ENCODE measurements at regions not wholly inside any gene's neighbourhood (a gene's known extent, or its start where the extent isn't known, plus 50 kb on each side); places are given as distances from the start of the nearest gene placed in this dataset.

DNA sequence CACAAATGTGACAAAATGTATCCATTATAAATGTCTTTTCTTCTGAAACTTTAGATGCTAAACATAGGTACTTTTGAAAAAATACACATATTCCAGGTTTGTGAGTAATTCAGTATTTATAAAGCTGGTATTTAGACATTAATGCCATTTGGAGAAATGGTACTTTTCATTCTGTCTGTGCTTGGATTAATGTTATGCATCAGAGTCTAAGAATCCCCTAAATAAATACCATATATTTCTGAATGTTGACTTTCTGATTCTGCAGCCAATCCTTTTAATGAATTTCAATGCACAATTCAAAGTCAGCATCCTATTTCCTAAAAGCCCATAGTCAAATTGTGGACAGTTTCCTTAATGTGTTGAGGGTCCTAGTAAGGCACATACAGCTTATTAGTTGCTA is 145.0 kb downstream of the DKK1 start:
- H3K36me3 ChIP-seq, result no peaks in the 10 kb centered on the region
- H3K9me3 ChIP-seq, result no peaks in the 10 kb centered on the region
- DNase-seq, result no peak
- H3K27me3 ChIP-seq, result no peaks in the 10 kb centered on the region
- in situ Hi-C loops (cut with MboI; ENCODE audit: low pct_ligation_motif_present in 1 of 4, low pct_unique_long_range_greater_than_20kb in 1 of 4, low sequenced_read_pairs in 3 of 4) (no loop called here), intact Hi-C loops (cut with DNase I; ENCODE audit: low total_unique reads) (no loop called here)
- no peak overlapping the region for H3K4me3 ChIP-seq
- TF ChIP-seq, protein P1, sequence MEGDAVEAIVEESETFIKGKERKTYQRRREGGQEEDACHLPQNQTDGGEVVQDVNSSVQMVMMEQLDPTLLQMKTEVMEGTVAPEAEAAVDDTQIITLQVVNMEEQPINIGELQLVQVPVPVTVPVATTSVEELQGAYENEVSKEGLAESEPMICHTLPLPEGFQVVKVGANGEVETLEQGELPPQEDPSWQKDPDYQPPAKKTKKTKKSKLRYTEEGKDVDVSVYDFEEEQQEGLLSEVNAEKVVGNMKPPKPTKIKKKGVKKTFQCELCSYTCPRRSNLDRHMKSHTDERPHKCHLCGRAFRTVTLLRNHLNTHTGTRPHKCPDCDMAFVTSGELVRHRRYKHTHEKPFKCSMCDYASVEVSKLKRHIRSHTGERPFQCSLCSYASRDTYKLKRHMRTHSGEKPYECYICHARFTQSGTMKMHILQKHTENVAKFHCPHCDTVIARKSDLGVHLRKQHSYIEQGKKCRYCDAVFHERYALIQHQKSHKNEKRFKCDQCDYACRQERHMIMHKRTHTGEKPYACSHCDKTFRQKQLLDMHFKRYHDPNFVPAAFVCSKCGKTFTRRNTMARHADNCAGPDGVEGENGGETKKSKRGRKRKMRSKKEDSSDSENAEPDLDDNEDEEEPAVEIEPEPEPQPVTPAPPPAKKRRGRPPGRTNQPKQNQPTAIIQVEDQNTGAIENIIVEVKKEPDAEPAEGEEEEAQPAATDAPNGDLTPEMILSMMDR (IDR thresholded peaks at IDR 0.05), result no peak
- TF ChIP-seq EP300 (IDR thresholded peaks at IDR 0.05; ENCODE audit: low read depth) (no peak), POLR2A (IDR thresholded peaks at IDR 0.05) (no peak), POLR2AphosphoS5 (IDR thresholded peaks at IDR 0.05) (no peak)
- H3K27ac ChIP-seq, result no peak overlapping the region
- no peaks in the 10 kb centered on the region for H3K4me1 ChIP-seq

DNA sequence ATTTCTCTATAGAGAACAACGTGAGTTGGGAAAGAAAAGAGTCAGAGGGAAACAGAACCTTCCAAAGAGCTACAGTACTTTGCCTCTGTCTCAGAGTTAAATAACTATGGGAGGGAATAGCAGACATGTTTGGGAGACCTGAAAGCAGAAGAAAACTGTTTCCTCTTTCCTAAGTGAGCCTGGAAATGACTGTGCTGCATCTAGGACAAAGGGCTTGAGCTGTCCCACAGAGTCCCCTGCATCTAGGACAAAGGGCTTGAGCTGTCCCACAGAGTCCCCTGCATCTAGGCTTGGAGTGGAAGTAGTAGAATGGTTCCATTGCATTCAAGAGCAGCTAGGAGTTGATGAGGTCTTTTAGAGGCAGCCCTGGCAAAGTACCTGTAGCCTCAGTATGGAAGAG is 149.7 kb downstream of the DKK1 start:
- WGBS, 2 donors (ENCODE audit: low coverage in 1 of 2), result 36 to 42% methylated on average over 1 of the region's 1 CpG

DNA sequence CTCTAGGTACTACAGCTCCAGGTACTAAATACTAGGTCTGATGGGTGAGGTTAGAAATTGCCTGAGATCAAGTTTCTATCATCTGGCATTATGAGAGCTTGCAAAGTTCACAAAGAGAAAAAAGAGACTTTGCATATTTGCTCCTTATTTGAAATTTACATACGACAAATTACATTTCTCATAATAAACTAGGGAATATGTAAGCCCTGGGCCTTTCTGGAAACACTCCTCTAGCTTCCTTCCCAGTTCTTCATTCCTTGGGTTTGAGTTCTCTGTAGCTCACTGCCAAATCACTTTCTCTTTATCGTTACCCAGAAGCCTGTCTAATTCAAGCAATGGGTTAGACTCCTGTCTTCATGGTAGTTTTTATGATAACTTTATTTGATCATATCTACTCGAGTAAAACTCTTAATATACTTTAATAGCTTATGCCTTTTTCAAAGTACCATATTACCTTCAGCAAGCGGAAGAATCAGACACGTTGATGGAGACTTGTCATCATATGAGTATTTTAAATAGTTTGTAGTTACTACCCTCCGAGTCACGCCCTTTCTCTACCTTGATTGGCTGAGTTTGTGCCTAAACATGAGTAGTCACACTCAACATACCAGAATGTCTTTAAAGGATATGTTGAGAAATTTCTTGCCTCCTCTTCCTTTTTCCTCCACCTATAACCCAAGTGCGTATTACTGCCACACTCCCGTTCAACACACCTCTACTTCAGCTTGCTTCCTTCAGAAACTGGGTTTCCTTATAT is 150.5 kb downstream of the DKK1 start:
- Histone ChIP-seq H3K9me3 (no peaks in the 10 kb centered on the region), H3K27me3 (no peaks in the 10 kb centered on the region), H3K4me1 (no peaks in the 10 kb centered on the region), H3K4me3 (no peak overlapping the region), H3K27ac (no peak overlapping the region), H3K36me3 (no peaks in the 10 kb centered on the region)
- WGBS, 2 donors (ENCODE audit: low coverage in 1 of 2), result 85 to 89% methylated on average over 9 of the region's 9 CpGs
- TF ChIP-seq, protein P1 (IDR thresholded peaks at IDR 0.05), result no peak
- no peak for TF ChIP-seq POLR2AphosphoS5 (IDR thresholded peaks at IDR 0.05)
- no peak for TF ChIP-seq EP300 (IDR thresholded peaks at IDR 0.05; ENCODE audit: low read depth)
- no peak for TF ChIP-seq POLR2A (IDR thresholded peaks at IDR 0.05)
- in situ Hi-C loops (cut with MboI; ENCODE audit: low pct_ligation_motif_present in 1 of 4, low pct_unique_long_range_greater_than_20kb in 1 of 4, low sequenced_read_pairs in 3 of 4) (no loop called here), intact Hi-C loops (cut with DNase I; ENCODE audit: low total_unique reads) (no loop called here)
- DNase-seq, result no peak

More for the DNA sequence above, 149.7 kb downstream of the DKK1 start:
- H3K4me3 ChIP-seq, result no peak overlapping the region
- H3K36me3 ChIP-seq, result no peaks in the 10 kb centered on the region
- DNase-seq, result no peak
- H3K9me3 ChIP-seq, result no peaks in the 10 kb centered on the region
- intact Hi-C loops (cut with DNase I; ENCODE audit: low total_unique reads) (no loop called here), in situ Hi-C loops (cut with MboI; ENCODE audit: low pct_ligation_motif_present in 1 of 4, low pct_unique_long_range_greater_than_20kb in 1 of 4, low sequenced_read_pairs in 3 of 4) (no loop called here)
- H3K27ac ChIP-seq, result no peak overlapping the region
- no peaks in the 10 kb centered on the region for H3K27me3 ChIP-seq
- TF ChIP-seq, protein P1 (IDR thresholded peaks at IDR 0.05), result no peak
- TF ChIP-seq POLR2AphosphoS5 (IDR thresholded peaks at IDR 0.05) (no peak), POLR2A (IDR thresholded peaks at IDR 0.05) (no peak), EP300 (IDR thresholded peaks at IDR 0.05; ENCODE audit: low read depth) (no peak)
- no peaks in the 10 kb centered on the region for H3K4me1 ChIP-seq

DNA sequence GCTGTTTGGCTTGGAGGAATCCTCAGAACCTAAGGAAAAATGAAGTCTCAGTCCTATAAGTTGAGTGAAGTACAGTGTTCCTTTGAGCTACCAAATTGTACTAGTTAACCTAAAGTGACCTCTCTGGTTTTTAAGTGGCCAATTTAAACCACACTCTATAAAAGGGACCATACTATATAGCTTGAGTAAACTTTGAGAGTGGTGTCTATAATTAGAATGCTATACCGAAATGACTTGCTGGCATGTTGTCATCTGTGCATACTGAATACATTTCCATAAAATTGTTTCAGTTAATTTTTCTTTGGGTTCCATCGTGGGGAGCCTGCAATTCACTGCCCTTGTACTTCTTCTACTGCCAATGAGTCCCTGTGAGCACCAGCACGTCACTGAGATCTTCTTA is 151.1 kb downstream of the DKK1 start:
- no peaks in the 10 kb centered on the region for H3K27me3 ChIP-seq
- intact Hi-C loops (cut with DNase I; ENCODE audit: low total_unique reads), result no loop called here
- H3K27ac ChIP-seq, result no peak overlapping the region
- H3K4me3 ChIP-seq, result no peak overlapping the region
- in situ Hi-C loops (cut with MboI; ENCODE audit: low pct_ligation_motif_present in 1 of 4, low pct_unique_long_range_greater_than_20kb in 1 of 4, low sequenced_read_pairs in 3 of 4), result no loop called here
- no peak for DNase-seq
- no peaks in the 10 kb centered on the region for H3K9me3 ChIP-seq
- WGBS, 2 donors (ENCODE audit: low coverage in 1 of 2), result 38 to 42% methylated on average over 3 of the region's 3 CpGs
- H3K36me3 ChIP-seq, result no peaks in the 10 kb centered on the region
- H3K4me1 ChIP-seq, result no peaks in the 10 kb centered on the region
- TF ChIP-seq POLR2A (IDR thresholded peaks at IDR 0.05) (no peak), EP300 (IDR thresholded peaks at IDR 0.05; ENCODE audit: low read depth) (no peak), POLR2AphosphoS5 (IDR thresholded peaks at IDR 0.05) (no peak)
- TF ChIP-seq, protein P1 (IDR thresholded peaks at IDR 0.05), result no peak

Measured in transverse colon (tissue), 4 donors.